SW 1271 (cell line): ENCODE measurements at regions not wholly inside any gene's neighbourhood (a gene's known extent, or its start where the extent isn't known, plus 50 kb on each side); places are given as distances from the start of the nearest gene placed in this dataset.

Experiments used
- DNase-seq, 2 experiments: peaks; one replicate each; lab custom pipeline; 2025; lab: John Stamatoyannopoulos, UW

GRCh38 chr7:114856625-114857024, 65.3 kb upstream of the MDFIC start:
- DNase-seq = no peak

- DNase-seq = no peak
Measured at GRCh38 chr7:114857605-114858004, 64.3 kb upstream of the MDFIC start.

- DNase-seq = no peak
Measured at GRCh38 chr7:114859477-114859876, 62.4 kb upstream of the MDFIC start.

GRCh38 chr7:114860206-114860605, 61.7 kb upstream of the MDFIC start:
- no peak for DNase-seq

GRCh38 chr7:114862406-114862805, 59.5 kb upstream of the MDFIC start:
- DNase-seq = no peak

GRCh38 chr7:114864278-114864677, 57.6 kb upstream of the MDFIC start:
- DNase-seq = no peak

- DNase-seq = peak; percentile 18 to 37
Measured at GRCh38 chr7:114865564-114865963, 56.3 kb upstream of the MDFIC start.
